CD1c-positive myeloid dendritic cell (primary cell): ENCODE measurements at regions not wholly inside any gene's neighbourhood (a gene's known extent, or its start where the extent isn't known, plus 50 kb on each side); places are given as distances from the start of the nearest gene placed in this dataset.

ENCODE experiments used
- DNase-seq: peaks from one replicate; pipeline ENCODE4 v3.0.0-alpha.2; 2016; ENCODE audit errors: extremely low spot score

- no peak for DNase-seq
Observed at GRCh38 chr18:11268741-11269233, 119.4 kb upstream of the PIEZO2 start.

GRCh38 chr18:11268153-11268552, 118.8 kb upstream of the PIEZO2 start:
- DNase-seq = no peak

DNA sequence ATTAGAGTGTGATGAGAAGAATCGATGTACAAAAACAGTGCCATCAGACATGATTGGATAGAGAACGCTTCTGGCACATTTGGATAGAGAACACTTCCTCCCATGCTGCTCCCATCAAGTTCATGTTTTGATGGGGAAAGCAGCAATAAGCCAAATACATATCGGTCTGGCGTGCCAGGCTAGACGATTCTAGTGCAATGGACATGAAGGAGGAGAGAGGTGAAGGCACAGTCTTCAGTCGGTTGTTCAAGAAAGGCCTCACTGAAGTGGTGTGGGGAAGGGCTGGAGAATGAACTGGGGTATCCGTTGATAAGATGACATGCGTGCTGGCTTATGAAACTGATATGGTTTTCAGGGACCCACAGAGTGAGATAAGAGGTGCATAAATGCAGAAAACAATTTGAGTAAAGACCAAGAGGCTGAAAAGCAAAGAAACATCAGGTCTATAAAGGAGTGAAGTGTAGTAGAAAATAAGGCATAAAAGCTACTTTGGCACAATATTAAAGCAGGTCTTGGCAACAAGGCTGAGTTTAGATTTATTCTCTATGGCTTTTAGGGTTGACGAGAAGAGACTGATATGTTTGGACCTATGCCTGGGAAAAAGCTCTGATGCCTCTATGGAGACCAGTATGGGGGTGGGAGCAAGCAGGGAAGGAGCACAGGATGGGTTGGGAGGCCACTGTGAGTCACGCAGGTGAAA, 117.6 kb upstream of the PIEZO2 start:
- DNase-seq = no peak

DNA sequence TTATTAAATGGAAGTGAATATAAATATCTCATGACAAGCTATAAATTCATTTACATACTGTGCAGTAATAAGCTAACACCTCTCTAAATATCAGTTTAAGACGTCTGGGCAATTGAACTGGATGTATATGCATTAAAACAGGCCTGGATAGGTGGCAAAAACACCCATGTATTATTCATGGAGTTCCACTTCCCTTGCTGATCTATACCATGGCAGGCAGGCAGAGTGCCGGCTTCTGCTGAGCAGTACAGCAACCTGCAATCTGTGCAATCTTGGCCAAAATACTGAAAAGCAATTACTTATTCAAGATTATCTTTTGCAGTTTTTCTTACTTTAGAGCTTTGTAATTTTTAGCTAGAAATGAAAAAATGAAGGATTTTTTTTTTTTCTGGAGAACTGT, 112.1 kb upstream of the PIEZO2 start:
- no peak for DNase-seq

DNA sequence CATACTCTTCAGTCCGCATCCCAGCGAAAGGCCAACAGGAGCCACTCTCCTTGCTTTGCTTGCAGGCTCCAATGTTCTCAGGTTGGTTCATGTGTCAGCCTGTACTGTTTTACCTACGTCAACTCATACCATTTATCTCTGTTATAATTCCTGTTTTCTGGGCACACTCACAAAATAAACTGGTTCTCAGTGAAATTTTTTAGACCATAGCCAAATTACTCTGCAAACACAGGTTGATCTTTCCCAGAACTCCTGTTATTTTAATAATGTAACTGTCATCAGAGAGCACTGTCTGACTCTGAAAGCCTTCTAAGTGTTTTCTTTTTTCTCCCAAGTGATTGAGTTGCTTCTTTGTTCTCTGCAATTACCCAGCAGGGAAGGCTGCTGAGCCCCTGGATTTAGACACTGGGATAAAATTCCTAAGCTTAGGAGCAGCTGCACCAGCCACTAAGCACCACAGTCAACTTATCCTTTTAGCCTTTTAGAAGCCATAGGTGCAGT, 111.6 kb upstream of the PIEZO2 start:
- DNase-seq = no peak

GRCh38 chr18:11259469-11260150, 110.2 kb upstream of the PIEZO2 start:
- DNase-seq = peak; percentile 73

DNA sequence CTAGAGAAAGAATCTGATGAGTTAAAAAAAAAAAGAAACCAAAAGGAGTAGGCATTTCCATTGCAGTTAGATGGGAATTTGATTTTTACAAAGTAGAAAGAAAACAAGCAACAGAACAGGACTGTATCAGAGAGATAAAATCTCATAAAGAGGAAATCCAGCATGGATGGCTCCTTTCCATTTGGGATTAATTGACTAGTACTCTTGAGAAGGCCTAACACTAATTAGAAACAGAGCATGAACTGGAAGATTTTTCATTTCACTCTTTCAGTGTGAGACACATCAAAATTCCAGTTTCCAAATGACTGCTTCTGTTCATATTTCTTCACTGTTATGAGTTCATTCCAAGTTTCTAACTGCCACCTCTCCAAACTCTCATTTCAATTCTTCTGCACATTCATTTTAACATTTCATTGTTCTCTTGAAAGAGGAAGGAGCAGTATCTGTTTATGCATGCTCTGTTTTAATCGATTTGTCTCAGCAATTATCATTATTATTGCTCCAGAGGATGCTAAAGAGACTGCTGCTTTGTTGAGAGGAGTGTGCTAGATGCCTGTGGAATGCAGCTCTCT, 108.8 kb upstream of the PIEZO2 start:
- no peak for DNase-seq

- no peak for DNase-seq
Observed at GRCh38 chr18:11256251-11256650, 106.9 kb upstream of the PIEZO2 start.

DNA sequence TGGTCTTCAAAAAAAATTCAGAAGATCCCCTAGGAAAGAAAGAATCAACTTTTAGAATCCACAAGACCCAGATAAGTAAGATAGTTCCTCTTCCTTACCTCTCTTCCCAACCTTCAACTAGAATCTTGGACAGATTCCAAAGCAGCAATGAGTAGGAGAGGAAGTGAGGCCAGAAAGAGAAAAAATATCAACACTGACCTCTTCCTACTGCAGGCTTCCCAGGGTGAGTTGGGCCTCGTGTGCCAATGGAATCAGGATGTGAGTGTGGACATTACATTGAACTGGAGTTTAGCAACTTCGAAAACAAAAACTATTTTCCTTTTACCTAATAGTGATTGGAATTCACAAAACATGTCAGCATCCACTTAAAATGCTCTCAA, 102.5 kb upstream of the PIEZO2 start:
- peak; percentile 52 for DNase-seq

DNA sequence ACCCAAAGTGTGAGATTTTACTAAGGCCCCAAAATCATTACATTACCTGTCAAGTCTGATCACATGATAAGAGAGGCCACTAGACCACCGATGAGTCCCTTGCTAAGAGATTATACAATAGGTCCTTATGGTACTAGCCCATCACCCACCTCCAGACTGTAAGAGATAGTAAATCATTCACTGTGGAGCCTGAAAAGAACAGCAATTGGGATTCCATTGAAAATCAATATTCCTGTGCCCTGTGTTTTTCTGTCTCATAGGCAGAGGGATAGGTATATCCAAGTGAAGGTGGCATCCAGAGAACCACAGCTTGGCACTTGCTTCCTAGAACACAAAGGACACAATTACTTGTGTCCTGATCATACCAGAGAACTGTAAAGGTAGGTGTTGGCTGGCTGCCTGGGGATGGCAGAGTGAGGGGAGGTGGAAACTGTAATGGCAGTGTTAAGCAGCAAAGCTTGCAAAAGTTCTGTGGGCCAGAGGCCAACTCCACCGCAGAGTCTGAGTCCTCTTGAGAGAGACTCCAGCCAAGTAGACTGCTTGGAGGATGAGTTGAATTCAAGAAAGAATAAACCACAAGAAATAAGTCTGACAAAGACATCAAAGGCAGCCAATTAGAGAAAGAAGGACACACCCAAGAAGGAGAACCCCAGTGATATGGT, 102.0 kb upstream of the PIEZO2 start:
- DNase-seq = no peak

DNA sequence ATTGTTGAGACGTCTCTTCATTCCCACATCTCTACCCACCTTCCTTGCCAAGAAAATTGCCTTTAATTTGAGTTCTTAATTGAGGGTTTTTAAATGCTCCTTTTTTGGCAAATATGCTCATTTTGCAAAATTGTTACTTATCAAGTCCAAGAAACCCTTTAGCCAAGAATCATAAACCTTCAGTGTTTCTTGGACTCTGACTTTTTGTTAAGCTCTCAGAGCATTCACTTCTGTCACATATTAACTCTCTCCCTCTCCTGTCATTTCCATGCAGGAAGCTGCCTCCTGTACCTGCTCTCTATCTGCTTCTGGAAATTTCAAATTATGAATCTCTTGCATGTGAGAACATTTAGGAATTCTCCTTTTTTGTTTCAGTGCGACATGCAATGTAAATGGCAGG, 100.0 kb upstream of the PIEZO2 start:
- DNase-seq = no peak

DNA sequence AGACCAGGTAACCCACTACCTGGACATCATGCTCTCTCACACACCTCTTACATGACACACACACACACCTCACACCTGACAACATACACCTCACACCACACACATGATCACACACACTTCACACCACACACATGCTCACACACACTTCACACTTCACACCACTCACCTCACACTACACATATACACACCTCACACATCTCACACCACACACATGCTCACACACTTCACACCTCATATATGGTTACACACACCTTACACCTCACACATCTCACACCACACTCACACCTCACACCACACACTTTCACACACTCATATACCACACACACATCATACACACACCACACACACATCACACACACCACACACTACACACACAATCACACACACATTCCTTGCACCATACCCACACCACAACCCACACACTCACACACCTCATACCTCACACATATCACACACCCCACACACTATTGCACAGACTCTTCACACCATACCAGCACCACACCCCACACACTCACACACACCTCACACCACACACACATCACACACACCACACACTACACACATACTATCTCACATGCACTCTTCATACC, 98.1 kb upstream of the PIEZO2 start:
- DNase-seq = no peak

DNA sequence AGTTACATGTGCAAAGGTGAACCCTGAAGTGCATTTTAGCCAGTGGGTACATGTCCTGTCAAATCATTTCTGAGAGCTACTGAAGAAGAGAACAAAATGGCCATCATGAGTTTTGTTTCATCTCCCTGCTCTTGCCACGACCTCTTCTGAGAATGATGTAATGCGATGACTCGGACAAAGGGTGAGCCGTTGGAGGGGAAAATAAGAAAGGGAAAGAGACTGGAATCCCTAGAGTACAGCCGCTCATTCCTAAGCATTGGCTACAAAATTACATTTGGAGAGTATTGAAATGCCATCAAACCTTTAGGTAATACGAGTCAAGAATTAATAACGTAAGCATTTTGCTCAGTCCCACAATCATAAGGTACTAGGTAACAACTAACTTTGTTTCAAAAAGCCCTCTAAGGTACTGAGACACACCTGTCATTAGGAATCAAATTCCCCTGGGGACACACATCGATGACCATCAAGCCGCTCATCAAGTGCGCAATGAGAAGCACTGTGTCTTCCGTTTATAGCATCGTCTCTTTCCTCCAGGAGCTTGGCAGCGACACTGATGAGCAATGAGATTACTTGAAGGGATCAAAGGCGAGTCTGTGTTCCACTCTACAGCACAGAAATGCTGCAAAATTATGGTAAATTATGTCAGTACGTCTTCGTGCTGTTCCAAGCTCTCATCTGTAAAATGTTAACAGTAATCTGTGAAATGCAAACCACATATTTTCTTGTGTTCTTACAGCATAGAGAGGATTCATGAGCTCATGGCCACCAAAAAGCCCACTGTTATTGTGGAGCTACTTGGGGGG, 97.3 kb upstream of the PIEZO2 start:
- DNase-seq = no peak

DNA sequence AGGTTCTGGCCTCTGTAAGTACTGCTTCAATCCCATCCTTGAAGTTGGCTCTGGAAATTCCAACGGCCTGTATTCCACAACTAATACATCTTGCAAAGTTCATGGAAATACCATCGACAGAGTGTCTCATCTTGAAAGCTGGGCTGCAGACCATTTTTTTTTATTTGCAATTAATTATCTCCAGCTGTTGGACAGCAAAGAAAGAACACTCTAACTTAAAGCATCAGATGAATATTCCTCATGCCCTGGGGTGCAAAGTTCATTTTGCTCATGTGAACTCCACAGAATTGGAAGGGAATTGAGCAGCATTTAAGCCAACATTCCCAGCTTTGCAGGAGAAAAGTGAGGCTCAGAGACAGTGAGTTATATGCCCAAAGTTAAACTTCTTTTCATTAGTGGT, 96.5 kb upstream of the PIEZO2 start:
- DNase-seq = no peak

GRCh38 chr18:11237484-11237883, 88.1 kb upstream of the PIEZO2 start:
- no peak for DNase-seq

DNA sequence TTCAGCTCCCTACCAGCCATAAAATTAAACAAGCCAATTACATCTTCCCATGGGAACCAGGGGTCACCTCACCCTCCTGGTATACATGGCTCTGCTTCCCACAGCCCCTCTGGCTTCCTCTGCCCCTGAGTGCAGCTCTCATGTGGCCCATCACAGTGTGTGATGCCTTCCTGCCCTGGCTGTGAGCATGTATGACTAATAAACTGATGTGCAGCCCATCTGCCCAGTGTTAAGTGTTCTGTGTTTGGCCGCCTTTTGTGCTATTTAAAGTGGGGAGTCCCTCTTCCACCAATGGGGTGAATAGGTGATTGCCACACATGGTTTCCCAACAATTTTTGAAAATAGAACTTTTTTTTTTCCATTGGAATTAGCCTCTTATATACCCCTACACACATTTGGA, 87.7 kb upstream of the PIEZO2 start:
- DNase-seq = no peak

DNA sequence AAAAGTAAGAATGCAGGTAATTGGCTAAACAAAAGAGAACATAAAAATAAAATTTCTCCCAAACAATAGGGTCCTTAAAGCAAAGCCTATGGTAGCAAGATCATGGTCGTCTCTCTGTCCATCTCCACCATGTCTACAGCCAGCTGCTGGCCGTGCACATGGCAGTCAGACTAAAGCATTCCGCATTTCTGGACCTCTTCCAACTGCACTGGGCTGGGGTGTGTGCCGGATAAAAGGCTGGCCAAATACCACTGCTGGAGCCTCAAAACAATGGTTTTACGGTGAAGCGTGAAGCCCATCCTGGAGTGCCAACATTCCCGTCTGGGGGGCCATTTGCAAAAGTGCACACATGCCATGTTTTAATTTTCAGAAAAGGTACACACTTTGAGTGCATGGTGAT, 74.8 kb upstream of the PIEZO2 start:
- DNase-seq = no peak

- no peak for DNase-seq
Observed at GRCh38 chr18:11219571-11219970, 70.2 kb upstream of the PIEZO2 start.

DNA sequence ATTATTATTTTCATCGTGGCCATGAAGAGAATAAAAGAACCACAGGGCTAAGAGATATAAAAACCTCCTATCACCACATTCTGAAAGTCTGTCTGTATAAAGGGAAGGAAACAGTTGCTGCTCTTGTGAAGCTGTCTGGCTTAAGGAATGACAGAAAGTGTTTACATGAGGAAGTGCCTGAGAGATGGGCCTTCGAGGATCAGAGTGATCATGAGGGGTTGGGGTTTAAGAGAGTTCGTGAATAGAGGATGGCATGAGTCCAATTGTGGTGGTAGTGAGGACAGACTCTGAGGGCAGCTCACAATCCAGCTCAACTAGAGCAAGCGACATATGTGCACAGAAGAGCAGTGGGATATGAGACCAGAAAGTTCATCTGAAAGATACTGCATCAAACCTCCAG, 65.8 kb upstream of the PIEZO2 start:
- no peak for DNase-seq

- no peak for DNase-seq
Observed at GRCh38 chr18:11204020-11204419, 54.7 kb upstream of the PIEZO2 start.

GRCh38 chr18:11199477-11199876, 50.1 kb upstream of the PIEZO2 start:
- no peak for DNase-seq
